HFF-Myc (cell line): ENCODE measurements at regions not wholly inside any gene's neighbourhood (a gene's known extent, or its start where the extent isn't known, plus 50 kb on each side); places are given as distances from the start of the nearest gene placed in this dataset.

ENCODE experiments used
- DNase-seq: peaks from one replicate; pipeline ENCODE4 v3.0.0-alpha.2; 2011; ENCODE audit warnings: low read depth; ENCODE audit errors: extremely low read depth
- H3K4me3 ChIP-seq: replicated peaks from 2 replicates; pipeline ENCODE4 v1.5.1; 2011; ENCODE audit warnings: low read depth, mild to moderate bottlenecking, control low read depth, low read length
- CTCF ChIP-seq: IDR thresholded peaks from 2 replicates; pipeline ENCODE4 v1.5.1; 2012; ENCODE audit warnings: mild to moderate bottlenecking, low read depth, low read length, control low read depth; ENCODE audit errors: missing control alignments

GRCh38 chr4:125679989-125680388 lies 365.2 kb downstream of the FAT4 start:
- DNase-seq, result no peak

GRCh38 chr4:125681240-125681639 lies 366.5 kb downstream of the FAT4 start:
- H3K4me3 ChIP-seq, result no peak overlapping the region
- DNase-seq, result no peak
- no peak for TF ChIP-seq CTCF

More at GRCh38 chr4:125679989-125680388, 365.2 kb downstream of the FAT4 start:
- TF ChIP-seq CTCF, result no peak
- H3K4me3 ChIP-seq, result no peak overlapping the region

GRCh38 chr4:125682730-125683129 lies 368.0 kb downstream of the FAT4 start:
- no peak for TF ChIP-seq CTCF
- H3K4me3 ChIP-seq, result no peak overlapping the region
- no peak for DNase-seq

GRCh38 chr4:125688841-125689240 lies 374.1 kb downstream of the FAT4 start:
- TF ChIP-seq CTCF, result no peak

GRCh38 chr4:125689805-125690204 lies 375.1 kb downstream of the FAT4 start:
- no peak for TF ChIP-seq CTCF
- no peak overlapping the region for H3K4me3 ChIP-seq
- DNase-seq, result no peak

More at GRCh38 chr4:125688841-125689240, 374.1 kb downstream of the FAT4 start:
- no peak overlapping the region for H3K4me3 ChIP-seq
- DNase-seq, result no peak

GRCh38 chr4:125693228-125693627 lies 378.5 kb downstream of the FAT4 start:
- no peak for DNase-seq

More at GRCh38 chr4:125693228-125693627, 378.5 kb downstream of the FAT4 start:
- TF ChIP-seq CTCF, result no peak
- H3K4me3 ChIP-seq, result no peak overlapping the region
